ENCODE measurements at regions not wholly inside any gene's neighbourhood (a gene's known extent, or its start where the extent isn't known, plus 50 kb on each side); places are given as distances from the start of the nearest gene placed in this dataset.

GRCh38 chr1:189859385-189859977 lies 618.2 kb downstream of the BRINP3 start:
- DNase-seq (ENCODE audit: low spot score) = no peak

- no peak for DNase-seq (ENCODE audit: low spot score)
These were observed 611.1 kb downstream of the BRINP3 start for GRCh38 chr1:189866606-189867005.

GRCh38 chr1:189868021-189868420 lies 609.6 kb downstream of the BRINP3 start:
- no peak for DNase-seq (ENCODE audit: low spot score)

- no peak for DNase-seq (ENCODE audit: low spot score)
These were observed 602.8 kb downstream of the BRINP3 start for GRCh38 chr1:189874715-189875435.

GRCh38 chr1:189880135-189880534 lies 597.5 kb downstream of the BRINP3 start:
- no peak for DNase-seq (ENCODE audit: low spot score)

- DNase-seq (ENCODE audit: low spot score) = no peak
These were observed 577.8 kb downstream of the BRINP3 start for GRCh38 chr1:189899686-189900425.

- no peak for DNase-seq (ENCODE audit: low spot score)
These were observed 573.2 kb downstream of the BRINP3 start for GRCh38 chr1:189904509-189904908.

- DNase-seq (ENCODE audit: low spot score) = no peak
These were observed 569.6 kb downstream of the BRINP3 start for GRCh38 chr1:189908113-189908512.

GRCh38 chr1:189921613-189922012 lies 556.1 kb downstream of the BRINP3 start:
- DNase-seq (ENCODE audit: low spot score) = no peak

GRCh38 chr1:189927641-189928040 lies 550.0 kb downstream of the BRINP3 start:
- DNase-seq (ENCODE audit: low spot score) = no peak

GRCh38 chr1:189929501-189930099 lies 548.1 kb downstream of the BRINP3 start:
- no peak for DNase-seq (ENCODE audit: low spot score)

- DNase-seq (ENCODE audit: low spot score) = no peak
These were observed 540.8 kb downstream of the BRINP3 start for GRCh38 chr1:189936861-189937260.

GRCh38 chr1:189939967-189940366 lies 537.7 kb downstream of the BRINP3 start:
- DNase-seq (ENCODE audit: low spot score) = no peak

GRCh38 chr1:189941922-189942321 lies 535.7 kb downstream of the BRINP3 start:
- DNase-seq (ENCODE audit: low spot score) = no peak

- no peak for DNase-seq (ENCODE audit: low spot score)
These were observed 518.9 kb downstream of the BRINP3 start for GRCh38 chr1:189958756-189959155.

GRCh38 chr1:189960769-189961168 lies 516.9 kb downstream of the BRINP3 start:
- DNase-seq (ENCODE audit: low spot score) = no peak

- DNase-seq (ENCODE audit: low spot score) = no peak
These were observed 515.5 kb downstream of the BRINP3 start for GRCh38 chr1:189962181-189962580.

GRCh38 chr1:189970331-189971230 lies 507.1 kb downstream of the BRINP3 start:
- DNase-seq (ENCODE audit: low spot score) = no peak

GRCh38 chr1:189971656-189972055 lies 506.0 kb downstream of the BRINP3 start:
- no peak for DNase-seq (ENCODE audit: low spot score)

GRCh38 chr1:189977184-189977583 lies 500.5 kb downstream of the BRINP3 start:
- DNase-seq (ENCODE audit: low spot score) = no peak

GRCh38 chr1:189983166-189983890 lies 494.3 kb downstream of the BRINP3 start:
- no peak for DNase-seq (ENCODE audit: low spot score)

Data from SW480 (cell line).